GM23248 (cell line): ENCODE measurements at regions not wholly inside any gene's neighbourhood (a gene's known extent, or its start where the extent isn't known, plus 50 kb on each side); places are given as distances from the start of the nearest gene placed in this dataset.

Source experiments
- EZH2 ChIP-seq: fragments of 200-600 bp; sonication (generic); IDR thresholded peaks from 2 replicates; pipeline ENCODE4 v1.6.1; 2018; ENCODE audit warnings: antibody characterized with exemption, mild to moderate bottlenecking; ENCODE audit not compliant: insufficient read depth, poor library complexity, severe bottlenecking
- EZH2phosphoT487 ChIP-seq: fragments of 200-600 bp; sonication (generic); IDR thresholded peaks from 2 replicates; pipeline ENCODE4 v1.6.1; 2018; ENCODE audit warnings: antibody characterized with exemption, moderate library complexity, mild to moderate bottlenecking, low read depth; ENCODE audit not compliant: insufficient read depth

- TF ChIP-seq EZH2phosphoT487 (no peak), EZH2 (no peak)
Observed at GRCh38 chr4:181958446-181958845, 284.8 kb upstream of the TENM3 start.
